ENCODE measurements at regions not wholly inside any gene's neighbourhood (a gene's known extent, or its start where the extent isn't known, plus 50 kb on each side); places are given as distances from the start of the nearest gene placed in this dataset.

DNA sequence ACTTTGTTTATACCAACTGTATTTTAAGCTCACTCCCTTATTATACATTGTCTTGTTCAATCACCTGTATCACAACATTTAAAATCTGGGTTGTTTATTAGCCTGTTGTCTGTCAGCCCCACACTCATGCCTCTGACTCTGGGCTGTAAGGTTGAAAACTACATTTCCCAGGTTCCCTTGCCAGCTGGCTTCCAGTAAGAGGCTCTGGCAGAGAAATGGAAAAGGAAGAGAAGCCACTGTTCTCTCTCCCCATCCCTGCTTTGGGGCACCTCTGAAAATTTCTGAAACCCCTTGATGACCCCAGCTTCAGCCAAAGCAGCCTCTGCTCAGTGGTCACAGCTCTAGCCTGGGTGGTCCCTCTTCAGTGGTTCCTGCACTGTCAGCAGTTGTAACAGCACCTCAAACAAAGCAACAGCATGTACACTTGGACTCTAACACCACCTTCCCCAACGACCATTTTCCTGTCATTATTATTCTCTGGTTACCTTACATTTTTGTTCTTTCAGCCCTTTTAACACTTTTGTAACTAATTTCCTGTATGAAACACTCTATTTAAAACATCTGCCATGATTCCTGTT, 108.9 kb upstream of the LGALSL start:
- DNase-seq (ENCODE audit: low read depth) = no peak
- TF ChIP-seq, protein P1, sequence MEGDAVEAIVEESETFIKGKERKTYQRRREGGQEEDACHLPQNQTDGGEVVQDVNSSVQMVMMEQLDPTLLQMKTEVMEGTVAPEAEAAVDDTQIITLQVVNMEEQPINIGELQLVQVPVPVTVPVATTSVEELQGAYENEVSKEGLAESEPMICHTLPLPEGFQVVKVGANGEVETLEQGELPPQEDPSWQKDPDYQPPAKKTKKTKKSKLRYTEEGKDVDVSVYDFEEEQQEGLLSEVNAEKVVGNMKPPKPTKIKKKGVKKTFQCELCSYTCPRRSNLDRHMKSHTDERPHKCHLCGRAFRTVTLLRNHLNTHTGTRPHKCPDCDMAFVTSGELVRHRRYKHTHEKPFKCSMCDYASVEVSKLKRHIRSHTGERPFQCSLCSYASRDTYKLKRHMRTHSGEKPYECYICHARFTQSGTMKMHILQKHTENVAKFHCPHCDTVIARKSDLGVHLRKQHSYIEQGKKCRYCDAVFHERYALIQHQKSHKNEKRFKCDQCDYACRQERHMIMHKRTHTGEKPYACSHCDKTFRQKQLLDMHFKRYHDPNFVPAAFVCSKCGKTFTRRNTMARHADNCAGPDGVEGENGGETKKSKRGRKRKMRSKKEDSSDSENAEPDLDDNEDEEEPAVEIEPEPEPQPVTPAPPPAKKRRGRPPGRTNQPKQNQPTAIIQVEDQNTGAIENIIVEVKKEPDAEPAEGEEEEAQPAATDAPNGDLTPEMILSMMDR (conservative IDR thresholded peaks at IDR 0.05; ENCODE audit: low read depth, low read length) = no peak

GRCh38 chr2:64345998-64346397, 108.0 kb upstream of the LGALSL start:
- DNase-seq (ENCODE audit: low read depth) = no peak
- TF ChIP-seq, protein P1 (conservative IDR thresholded peaks at IDR 0.05; ENCODE audit: low read depth, low read length) = no peak

More for the DNA sequence above, 108.9 kb upstream of the LGALSL start:
- H3K4me3 ChIP-seq (ENCODE audit: low read depth, low read length) = no peak overlapping the region

DNA sequence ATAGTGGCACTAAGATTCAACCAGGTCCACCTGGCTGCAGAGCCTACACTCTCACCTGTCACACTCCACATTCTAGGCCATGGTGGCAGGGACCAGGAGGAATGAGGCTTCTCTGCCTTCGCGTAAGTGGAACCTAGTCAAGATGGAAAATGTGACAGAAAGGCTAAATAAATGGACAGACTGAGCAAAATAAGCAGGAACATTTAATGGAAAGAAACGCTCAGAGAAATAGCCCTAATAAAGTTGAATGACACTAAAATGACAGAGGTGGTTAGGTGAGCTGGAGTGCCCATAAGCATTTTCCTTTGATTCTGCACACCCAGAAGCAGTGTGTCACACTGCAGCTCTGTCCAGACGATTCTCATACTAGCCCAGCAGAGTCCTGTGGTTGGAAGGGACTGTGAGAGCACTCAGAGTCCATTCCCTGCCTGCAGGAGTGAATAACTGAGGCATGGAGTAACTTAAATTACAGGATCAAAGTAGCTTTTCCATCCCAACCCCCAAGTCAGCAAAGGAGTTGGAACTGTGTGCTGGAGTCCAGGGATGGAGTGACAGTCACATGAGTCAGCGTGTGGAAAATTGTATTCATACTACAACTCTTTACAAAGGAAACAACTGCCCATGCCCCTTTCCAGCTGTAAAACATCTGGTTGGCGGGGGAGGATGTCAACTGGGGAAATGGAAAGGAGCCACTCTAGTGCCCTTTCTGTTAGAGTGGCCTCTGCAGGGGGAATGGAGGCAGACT, 105.4 kb upstream of the LGALSL start:
- H3K4me3 ChIP-seq (ENCODE audit: low read depth, low read length) = no peak overlapping the region
- DNase-seq (ENCODE audit: low read depth) = no peak
- TF ChIP-seq, protein P1 (conservative IDR thresholded peaks at IDR 0.05; ENCODE audit: low read depth, low read length) = no peak

More at GRCh38 chr2:64345998-64346397, 108.0 kb upstream of the LGALSL start:
- H3K4me3 ChIP-seq (ENCODE audit: low read depth, low read length) = no peak overlapping the region

GRCh38 chr2:64349131-64349530, 104.8 kb upstream of the LGALSL start:
- no peak overlapping the region for H3K4me3 ChIP-seq (ENCODE audit: low read depth, low read length)
- TF ChIP-seq, protein P1 (conservative IDR thresholded peaks at IDR 0.05; ENCODE audit: low read depth, low read length) = no peak
- no peak for DNase-seq (ENCODE audit: low read depth)

DNA sequence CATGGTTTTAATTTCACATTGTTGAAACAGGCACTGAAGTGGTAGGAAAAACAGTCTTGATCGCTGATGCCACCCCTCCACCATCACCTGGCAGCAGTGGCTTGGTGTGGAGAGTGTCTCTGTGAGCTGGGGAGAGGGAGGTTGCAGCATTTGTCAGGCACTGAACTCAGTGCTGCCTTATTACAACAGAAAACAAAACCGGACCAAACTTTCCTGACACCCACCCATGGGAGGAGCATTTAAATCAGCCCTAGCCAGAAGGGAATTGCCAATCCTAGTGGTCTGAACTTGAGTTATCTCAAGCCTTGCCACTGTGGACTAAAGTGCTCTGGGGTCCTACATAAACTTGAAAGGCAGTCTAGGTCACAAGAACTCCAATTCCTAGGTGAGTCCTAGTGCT, 103.0 kb upstream of the LGALSL start:
- H3K4me3 ChIP-seq (ENCODE audit: low read depth, low read length) = no peak overlapping the region
- no peak for DNase-seq (ENCODE audit: low read depth)
- TF ChIP-seq, protein P1 (conservative IDR thresholded peaks at IDR 0.05; ENCODE audit: low read depth, low read length) = no peak

GRCh38 chr2:64352292-64352691, 101.7 kb upstream of the LGALSL start:
- DNase-seq (ENCODE audit: low read depth) = no peak
- H3K4me3 ChIP-seq (ENCODE audit: low read depth, low read length) = no peak overlapping the region
- TF ChIP-seq, protein P1 (conservative IDR thresholded peaks at IDR 0.05; ENCODE audit: low read depth, low read length) = no peak

All from epithelial cell of proximal tubule (primary cell).